ENCODE measurements at regions not wholly inside any gene's neighbourhood (a gene's known extent, or its start where the extent isn't known, plus 50 kb on each side); places are given as distances from the start of the nearest gene placed in this dataset.
"Not testable (repeated sequence)": the region's sequence is repeated elsewhere in the genome, so short reads cannot be mapped to it uniquely, and the experiment has no call there.

DNA sequence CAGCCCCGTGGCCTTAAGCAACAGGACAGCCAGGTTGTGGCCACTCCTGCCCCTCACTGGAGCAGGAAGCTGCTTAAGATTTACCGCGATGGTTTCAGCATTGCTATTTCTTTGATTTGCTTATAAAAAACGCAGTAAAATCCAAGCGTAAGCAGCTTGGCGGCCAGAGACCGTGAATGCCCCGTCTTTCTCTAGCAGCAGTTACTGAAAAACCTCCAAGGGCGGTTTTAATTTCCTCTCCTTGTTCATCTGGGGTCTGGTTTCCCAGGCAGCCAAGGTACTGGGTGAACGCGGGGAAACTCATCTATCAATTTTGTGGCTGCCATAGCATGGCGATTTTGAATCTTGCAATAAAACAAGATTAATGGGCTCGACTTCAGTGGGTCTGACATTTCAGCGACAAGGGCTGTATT, 130.3 kb downstream of the MINAR1 start:
- TF ChIP-seq, protein P1, sequence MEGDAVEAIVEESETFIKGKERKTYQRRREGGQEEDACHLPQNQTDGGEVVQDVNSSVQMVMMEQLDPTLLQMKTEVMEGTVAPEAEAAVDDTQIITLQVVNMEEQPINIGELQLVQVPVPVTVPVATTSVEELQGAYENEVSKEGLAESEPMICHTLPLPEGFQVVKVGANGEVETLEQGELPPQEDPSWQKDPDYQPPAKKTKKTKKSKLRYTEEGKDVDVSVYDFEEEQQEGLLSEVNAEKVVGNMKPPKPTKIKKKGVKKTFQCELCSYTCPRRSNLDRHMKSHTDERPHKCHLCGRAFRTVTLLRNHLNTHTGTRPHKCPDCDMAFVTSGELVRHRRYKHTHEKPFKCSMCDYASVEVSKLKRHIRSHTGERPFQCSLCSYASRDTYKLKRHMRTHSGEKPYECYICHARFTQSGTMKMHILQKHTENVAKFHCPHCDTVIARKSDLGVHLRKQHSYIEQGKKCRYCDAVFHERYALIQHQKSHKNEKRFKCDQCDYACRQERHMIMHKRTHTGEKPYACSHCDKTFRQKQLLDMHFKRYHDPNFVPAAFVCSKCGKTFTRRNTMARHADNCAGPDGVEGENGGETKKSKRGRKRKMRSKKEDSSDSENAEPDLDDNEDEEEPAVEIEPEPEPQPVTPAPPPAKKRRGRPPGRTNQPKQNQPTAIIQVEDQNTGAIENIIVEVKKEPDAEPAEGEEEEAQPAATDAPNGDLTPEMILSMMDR (IDR thresholded peaks at IDR 0.05; ENCODE audit: unreplicated experiment in 3 of 3) = no peak
- H3K4me1 Mint-ChIP-seq = peaks cover 5% of the 10 kb centered on the region
- H3K27me3 Mint-ChIP-seq (ENCODE audit: low read depth) = peaks cover 7% of the 10 kb centered on the region
- peak overlapping the region in 2 of 3 experiments; percentile 7 to 61 for H3K27ac Mint-ChIP-seq
- H3K36me3 Mint-ChIP-seq (ENCODE audit: low read depth) = no peaks in the 10 kb centered on the region
- H3K9me3 Mint-ChIP-seq = peaks cover 2% of the 10 kb centered on the region
- peak overlapping the region; percentile 19 to 34 (median 31) for H3K4me3 Mint-ChIP-seq

GRCh38 chr15:79562899-79563298, 130.8 kb downstream of the MINAR1 start:
- peaks cover 5% of the 10 kb centered on the region for H3K4me1 Mint-ChIP-seq
- H3K27me3 Mint-ChIP-seq (ENCODE audit: low read depth) = peaks cover 7% of the 10 kb centered on the region
- H3K36me3 Mint-ChIP-seq (ENCODE audit: low read depth) = no peaks in the 10 kb centered on the region
- TF ChIP-seq, protein P1 (IDR thresholded peaks at IDR 0.05; ENCODE audit: unreplicated experiment in 3 of 3) = no peak
- H3K9me3 Mint-ChIP-seq = peaks cover 5% of the 10 kb centered on the region
- peak overlapping the region in 1 of 3 experiments; percentile 61 for H3K27ac Mint-ChIP-seq
- peak overlapping the region; percentile 1 to 31 (median 19) for H3K4me3 Mint-ChIP-seq

DNA sequence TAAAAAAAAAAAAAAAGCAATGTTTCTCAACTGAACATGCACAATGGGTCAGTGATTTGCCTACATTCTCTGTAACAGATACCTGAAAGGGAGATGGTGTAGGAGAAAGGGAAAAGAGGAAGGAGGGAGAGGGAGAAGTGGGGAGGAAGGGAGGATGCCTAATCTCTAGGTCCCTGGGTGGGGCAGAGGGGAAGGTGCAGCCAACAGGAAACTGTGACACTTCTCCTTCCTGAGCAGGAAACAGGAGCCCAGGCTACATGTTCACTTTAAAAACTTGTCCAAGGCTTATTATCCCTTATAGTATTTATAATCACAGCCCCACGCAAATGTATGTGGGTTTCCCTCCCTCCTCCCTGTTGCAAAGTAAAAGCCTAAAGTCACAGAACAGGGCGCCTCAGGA, 137.9 kb downstream of the MINAR1 start:
- no peaks in the 10 kb centered on the region for H3K36me3 Mint-ChIP-seq (ENCODE audit: low read depth)
- H3K4me1 Mint-ChIP-seq = no peaks in the 10 kb centered on the region
- H3K9me3 Mint-ChIP-seq = peaks cover 11% of the 10 kb centered on the region
- no peak overlapping the region for H3K4me3 Mint-ChIP-seq
- peaks cover 3% of the 10 kb centered on the region for H3K27me3 Mint-ChIP-seq (ENCODE audit: low read depth)
- TF ChIP-seq, protein P1 (IDR thresholded peaks at IDR 0.05; ENCODE audit: unreplicated experiment in 3 of 3) = no peak
- H3K27ac Mint-ChIP-seq = no peak overlapping the region

DNA sequence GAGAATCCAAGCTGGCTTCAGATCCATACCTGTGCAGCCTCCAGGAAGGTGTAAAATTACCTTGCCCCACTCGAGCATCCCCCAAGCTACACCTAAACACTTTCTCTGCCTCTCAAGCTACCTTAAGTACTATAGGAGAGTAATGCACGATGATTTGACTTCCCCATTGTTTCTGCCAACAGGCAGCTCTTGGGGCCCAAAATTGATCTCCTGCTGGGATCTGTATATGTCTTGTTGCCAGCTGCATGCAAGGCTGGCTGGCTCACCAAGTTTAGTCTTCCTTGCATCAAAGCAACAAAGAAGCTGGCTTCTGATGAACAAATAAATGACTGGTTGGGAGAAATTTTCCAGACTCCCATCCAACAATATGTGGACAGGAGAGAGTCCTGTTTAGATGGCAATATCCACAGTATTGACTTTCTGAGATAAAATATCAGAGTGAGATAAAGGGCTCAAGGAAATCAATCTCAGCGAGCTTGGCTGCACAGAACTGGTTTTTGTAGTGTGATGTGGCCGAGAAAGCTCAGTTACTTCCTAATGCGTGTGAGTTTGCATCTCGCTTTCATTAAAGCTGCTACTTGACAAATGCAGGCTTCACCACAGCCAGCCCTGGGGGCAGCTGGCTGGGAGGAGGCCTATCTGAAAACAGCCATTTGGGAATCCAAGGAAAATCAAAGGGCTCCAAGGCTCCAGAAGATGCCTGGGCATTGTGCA, 140.7 kb downstream of the MINAR1 start:
- H3K27me3 Mint-ChIP-seq (ENCODE audit: low read depth) = peaks cover 4% of the 10 kb centered on the region
- no peak overlapping the region for H3K4me3 Mint-ChIP-seq
- peaks cover 6% of the 10 kb centered on the region for H3K9me3 Mint-ChIP-seq
- H3K27ac Mint-ChIP-seq = no peak overlapping the region
- TF ChIP-seq, protein P1 (IDR thresholded peaks at IDR 0.05; ENCODE audit: unreplicated experiment in 3 of 3) = no peak
- no peaks in the 10 kb centered on the region for H3K4me1 Mint-ChIP-seq
- H3K36me3 Mint-ChIP-seq (ENCODE audit: low read depth) = no peaks in the 10 kb centered on the region

DNA sequence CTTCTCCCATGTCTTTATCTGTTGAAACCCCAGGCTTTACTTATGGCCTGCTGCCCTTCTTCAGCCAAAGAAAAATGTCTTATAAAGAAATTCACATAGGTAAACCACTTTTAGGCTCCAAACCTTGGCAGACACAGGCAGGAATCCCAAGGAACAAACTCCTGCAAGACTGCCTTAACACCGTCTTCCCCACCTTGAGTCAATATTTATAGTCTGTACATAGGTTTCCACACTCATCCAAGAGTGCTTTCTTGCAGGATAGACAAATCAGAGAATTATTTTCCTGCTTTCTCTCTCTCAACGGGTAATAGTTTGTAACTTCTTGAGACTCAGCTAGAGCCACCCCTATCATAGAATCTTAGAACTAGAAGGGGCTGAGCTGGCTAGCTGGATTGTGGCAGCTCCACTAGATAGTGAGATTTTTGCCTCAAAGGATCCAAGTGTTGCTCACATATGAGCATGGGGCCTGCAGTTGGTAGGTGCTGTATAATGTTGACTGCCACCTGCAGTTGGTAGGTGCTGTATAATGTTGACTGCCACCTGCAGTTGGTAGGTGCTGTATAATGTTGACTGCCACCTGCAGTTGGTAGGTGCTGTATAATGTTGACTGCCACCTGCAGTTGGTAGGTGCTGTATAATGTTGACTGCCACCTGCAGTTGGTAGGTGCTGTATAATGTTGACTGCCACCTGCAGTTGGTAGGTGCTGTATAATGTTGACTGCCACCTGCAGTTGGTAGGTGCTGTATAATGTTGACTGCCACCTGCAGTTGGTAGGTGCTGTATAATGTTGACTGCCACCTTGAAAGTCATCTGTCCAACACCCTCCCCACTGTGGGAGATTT, 142.5 kb downstream of the MINAR1 start:
- not testable (repeated sequence) for H3K4me1 Mint-ChIP-seq; H3K27me3 Mint-ChIP-seq (ENCODE audit: low read depth); H3K27ac Mint-ChIP-seq; H3K36me3 Mint-ChIP-seq (ENCODE audit: low read depth); H3K4me3 Mint-ChIP-seq; H3K9me3 Mint-ChIP-seq

- Mint-ChIP-seq H3K36me3 (ENCODE audit: low read depth) (no peaks in the 10 kb centered on the region), H3K27ac (no peak overlapping the region), H3K9me3 (peaks cover 11% of the 10 kb centered on the region), H3K4me1 (no peaks in the 10 kb centered on the region), H3K27me3 (ENCODE audit: low read depth) (peaks cover 3% of the 10 kb centered on the region), H3K4me3 (no peak overlapping the region)
- TF ChIP-seq, protein P1 (IDR thresholded peaks at IDR 0.05; ENCODE audit: unreplicated experiment in 3 of 3) = no peak
These were observed 150.5 kb downstream of the MINAR1 start for GRCh38 chr15:79582650-79583049.
